Fibroblast of skin of left quadriceps (primary cell): ENCODE measurements at regions not wholly inside any gene's neighbourhood (a gene's known extent, or its start where the extent isn't known, plus 50 kb on each side); places are given as distances from the start of the nearest gene placed in this dataset.
A peak's percentile ranks its signal among the peaks of the same experiment; 100 is the strongest.

ENCODE experiments used
- DNase-seq, 2 experiments: peaks; one replicate each; pipeline ENCODE4 v3.0.0-alpha.2; 2013; ENCODE audit warnings: low read depth in 2 of 2

DNA sequence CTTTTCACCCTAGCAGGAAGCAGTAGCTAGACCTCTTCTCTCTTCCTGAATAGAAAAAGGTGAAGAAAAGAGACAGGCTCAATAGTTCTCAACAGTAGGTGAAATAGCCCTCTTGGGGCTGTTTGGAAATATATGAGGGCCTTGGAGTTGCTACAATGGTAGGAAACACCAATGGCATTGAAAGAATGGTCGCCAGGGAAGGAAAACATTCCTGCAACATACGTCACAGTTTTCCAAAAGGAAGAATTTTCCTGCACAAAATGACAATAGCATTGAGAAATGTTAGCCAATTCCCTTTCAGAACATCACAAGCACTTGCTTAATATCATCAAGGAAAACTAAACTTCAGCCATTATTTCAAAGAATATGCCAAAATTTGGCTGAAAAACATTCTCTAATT lies 484.5 kb downstream of the IGSF11 start:
- no peak for DNase-seq

DNA sequence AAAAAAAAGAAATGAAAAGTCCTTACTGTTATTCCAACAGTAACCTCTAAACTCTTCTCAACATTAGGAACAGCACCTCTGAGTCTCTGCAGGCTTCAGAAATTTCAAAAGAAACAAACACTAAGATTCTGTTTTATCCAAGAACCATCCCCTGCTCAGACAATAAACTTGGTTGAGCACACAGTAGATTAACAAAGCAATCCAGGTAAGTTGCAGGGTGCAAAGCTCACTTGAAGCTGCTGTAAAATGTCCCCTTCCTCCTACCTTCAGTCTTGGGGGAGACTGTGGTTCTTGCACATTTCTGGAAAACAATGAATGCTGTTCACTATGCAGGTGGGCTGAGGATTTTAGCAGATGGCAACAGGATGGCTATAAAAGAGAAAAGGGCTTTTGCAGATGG lies 484.1 kb downstream of the IGSF11 start:
- DNase-seq: no peak

DNA sequence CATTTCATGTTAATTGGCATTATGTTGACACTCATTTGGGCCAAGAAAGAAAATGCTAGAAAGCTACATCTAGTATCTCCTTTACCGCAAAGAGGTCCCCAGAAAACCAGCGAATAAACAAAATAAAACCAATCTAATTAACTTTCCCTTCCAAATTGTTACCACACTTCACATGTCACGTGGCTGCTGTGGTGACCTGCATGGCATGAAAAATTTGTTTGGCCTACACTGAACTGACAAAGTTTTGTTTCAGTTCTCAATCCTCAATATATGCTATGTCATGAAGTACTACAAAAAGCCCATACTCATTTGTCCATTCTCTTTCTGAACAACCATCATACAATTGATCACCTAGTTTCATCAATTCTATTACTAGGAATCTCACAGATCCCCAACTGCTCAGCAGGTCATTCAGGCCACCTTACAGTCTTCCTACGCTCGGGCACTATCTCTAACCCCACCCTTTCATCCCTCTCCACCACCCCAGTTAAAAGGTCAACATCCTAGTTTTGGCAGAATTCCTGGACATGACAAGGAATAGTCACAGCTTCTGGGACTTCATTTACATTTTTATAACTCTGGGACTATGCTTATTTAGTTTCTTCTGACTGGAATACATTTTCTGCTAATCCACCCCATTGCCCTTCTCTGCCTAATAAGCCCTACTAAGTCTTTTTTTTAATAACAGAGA lies 480.4 kb downstream of the IGSF11 start:
- DNase-seq: no peak

DNA sequence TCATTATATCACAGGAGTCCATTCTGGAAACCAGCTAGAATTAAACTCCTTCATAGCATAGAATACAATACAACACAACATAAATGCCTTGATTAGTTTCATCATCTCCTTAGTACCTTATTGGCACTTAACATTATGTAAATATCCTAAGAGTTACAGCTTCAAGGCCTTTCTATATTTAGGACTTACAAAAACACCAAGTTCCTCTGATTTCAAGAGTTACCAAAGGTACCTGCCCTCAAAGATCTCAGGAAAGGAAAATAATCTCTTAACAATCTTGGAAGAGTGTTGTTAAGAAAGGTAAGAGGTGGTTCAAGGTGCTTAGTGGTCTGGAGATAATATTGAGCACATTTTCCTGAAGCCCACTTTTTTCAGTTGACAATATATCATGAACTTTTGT lies 477.7 kb downstream of the IGSF11 start:
- DNase-seq: no peak

DNA sequence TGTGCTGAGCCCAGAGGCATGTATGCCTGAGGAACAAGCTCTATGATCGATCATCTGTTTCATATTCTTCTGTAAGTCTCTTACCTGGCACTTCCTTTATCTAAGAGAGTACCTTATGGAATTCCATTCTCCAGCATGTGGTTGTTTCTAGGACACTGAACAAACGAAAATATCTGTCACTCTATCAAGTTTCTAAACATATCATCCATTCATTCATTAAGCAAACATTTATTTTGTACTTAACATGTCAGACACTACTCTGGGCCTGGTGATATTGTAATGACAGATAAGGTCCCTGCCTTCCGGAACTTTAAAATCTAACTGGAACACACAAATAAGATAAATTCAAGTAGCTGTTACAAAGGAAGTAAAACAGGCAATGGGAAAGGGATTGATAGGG lies 477.1 kb downstream of the IGSF11 start:
- no peak for DNase-seq

DNA sequence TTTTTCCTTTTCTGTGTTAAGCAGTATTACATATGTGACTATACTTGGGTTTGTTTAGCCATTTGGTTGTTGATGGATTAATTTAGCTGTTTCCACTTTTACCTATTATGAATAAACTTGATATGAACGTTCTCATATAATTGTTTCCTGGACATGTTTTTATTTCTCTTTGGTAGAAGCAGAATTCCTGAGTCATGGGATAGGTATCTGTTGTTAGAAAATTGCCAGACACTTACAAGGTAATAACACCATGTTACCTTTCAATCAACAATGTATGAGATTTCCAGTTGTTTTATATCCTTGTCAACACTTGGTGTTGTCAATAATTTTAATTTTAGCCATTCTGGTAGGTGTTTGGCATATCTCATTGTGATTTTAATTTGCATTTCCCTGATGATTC lies 475.4 kb downstream of the IGSF11 start:
- no peak for DNase-seq

DNA sequence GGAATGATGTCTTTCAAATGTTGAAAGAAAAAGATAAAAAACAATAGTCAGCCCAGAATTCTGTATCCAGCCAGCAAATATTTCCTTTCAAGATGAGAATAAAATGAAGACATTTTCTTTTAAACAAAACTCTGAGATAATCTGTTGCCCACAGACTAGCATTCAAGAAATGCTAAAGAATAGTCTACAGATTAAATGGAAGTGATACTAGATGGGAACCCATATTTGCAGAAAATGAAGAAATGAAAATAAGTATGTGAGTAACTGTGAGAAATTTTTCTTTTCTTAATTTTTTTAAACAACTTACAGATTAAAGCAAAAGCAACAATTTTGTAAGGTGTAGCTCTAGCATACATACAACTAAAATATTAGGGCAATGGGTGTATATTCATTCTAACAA lies 469.8 kb downstream of the IGSF11 start:
- no peak for DNase-seq

DNA sequence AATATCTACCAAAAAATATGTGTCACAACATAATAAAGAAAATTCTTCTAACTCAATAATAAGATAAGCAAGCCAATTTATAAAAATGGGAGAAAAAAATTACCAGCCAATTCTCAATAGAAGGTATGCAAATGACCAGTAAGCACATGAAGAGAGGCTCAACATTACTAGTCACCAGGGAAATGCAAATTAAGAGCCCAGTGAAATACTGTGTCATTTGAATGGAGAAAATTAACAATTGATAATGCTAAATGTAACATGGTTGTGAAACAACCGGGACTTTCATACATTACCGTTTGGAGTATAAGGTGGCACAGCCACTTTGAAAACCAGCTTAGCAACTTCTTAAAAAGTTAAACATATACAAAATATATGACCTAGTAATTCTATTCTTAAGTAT lies 460.7 kb downstream of the IGSF11 start:
- DNase-seq: no peak

DNA sequence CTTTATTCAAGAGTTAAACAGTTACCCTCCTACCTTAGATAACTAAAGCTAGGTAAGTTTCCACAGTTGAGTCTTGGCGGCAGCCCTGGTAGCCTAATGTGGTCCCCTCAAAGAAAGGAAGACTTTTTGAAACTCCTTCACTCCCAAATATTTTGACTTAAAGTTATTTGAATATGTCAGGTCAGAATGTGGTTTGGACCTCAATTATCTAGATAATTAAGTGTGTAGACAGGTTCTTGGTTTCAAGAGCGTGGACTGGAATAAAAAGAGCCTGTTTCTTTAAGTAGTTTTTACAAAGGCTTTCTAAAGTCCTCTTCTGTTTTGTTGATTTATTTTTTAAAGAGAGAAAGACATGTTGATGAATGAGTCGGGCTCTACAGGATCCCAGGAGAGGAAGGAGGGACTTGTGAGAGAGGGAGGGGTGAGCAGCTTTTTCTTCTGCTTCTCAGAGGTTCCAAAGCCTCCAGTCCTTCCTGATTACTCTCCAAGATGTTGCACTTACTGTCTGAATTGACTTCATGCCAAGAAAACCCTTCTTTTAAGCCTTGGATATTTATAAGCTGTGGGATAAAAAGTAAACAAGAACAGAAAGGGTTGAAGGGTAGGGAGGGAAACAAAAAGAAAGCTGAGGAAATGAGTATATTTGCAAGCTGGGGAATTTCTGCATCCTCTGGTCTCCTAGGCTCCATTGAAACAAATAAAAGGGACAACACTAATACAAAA lies 457.4 kb downstream of the IGSF11 start:
- DNase-seq: no peak

DNA sequence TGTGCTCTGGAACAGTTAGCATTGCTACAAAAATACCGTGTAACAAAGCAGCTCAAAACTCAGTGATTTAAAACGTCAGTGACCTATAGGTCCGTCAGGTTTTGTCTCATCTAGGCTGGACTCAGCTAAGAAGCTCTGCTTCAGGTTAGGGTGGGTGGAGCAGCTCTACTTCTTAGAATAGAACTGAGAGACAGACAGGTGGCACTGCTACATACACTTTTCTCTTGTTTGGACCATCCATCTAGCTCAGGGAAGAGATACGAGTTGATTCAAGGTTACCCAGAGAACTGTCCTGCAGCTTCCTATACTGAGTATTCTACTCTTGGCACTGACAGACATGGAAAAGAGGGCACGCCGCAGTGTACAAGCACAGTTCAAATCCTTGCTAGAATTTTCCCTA lies 456.1 kb downstream of the IGSF11 start:
- no peak for DNase-seq

DNA sequence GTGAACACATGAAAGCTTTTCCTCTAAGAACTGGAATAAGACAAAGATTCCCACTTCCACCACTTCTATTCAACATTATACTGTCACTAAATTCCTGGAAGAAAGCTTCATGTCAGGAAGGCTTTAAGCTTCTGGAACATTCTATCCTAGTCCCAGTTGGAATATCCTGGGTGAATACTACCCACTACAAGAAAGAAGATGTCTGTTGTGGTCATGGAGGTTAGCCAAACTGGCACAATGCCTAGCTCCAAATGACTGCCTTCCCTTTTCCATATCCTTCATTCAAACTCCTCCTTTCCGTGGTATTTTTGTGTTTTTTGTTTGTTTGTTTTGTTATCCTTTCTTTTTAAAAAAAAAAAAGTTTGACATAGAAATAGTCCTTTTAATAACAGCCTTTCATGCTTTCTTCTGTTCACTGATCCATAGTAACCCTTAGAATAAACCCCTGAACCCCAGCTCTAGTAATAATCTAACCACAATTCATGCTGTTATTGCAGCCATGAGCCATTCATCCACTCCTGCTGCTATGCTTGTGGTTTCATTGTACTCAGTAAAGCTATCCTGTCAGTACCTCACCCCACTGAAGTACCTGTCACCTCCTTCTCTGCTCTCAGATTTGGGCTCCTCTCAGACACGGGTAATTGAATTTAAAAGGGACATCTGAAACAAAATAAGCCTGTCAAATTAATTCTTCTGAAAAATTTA lies 447.5 kb downstream of the IGSF11 start:
- no peak for DNase-seq

DNA sequence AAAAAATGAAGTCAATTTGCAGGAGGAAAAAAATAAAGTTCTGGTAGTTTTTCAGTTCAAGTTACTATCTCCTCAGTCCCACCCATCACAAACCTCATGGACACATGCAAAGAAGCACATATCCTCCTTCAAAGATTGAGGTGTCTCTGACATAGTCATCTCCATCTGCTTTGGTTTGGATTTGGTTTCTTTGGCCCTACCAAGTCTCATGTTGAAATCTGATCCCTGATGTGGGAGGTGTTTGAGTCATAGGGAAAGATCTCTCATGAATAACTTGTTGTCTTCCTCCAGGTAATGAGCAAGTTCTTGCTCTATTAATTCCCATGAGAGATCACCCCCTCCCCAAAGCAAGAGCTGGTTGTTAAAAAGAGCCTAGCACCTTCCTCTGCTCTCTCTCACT lies 446.8 kb downstream of the IGSF11 start:
- no peak for DNase-seq

DNA sequence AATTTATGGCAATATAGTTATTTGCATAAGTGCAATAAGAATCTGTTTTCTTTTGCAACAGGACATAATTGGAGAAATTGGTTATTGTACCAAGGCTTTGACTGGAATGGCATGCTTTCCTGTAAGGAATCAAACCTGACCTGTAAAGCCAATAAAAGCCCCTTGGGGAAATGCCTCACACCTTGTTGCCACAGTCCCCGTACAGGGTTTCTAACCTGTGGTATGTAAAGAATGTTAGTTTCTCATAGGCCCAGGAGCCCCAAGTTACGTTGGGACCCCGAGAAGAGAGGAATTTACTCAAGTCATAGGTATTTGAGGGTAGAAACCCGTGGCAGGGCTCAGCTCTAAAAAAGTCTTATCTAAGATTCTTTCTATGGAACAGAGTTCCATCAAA lies 441.4 kb downstream of the IGSF11 start:
- DNase-seq: no peak

DNA sequence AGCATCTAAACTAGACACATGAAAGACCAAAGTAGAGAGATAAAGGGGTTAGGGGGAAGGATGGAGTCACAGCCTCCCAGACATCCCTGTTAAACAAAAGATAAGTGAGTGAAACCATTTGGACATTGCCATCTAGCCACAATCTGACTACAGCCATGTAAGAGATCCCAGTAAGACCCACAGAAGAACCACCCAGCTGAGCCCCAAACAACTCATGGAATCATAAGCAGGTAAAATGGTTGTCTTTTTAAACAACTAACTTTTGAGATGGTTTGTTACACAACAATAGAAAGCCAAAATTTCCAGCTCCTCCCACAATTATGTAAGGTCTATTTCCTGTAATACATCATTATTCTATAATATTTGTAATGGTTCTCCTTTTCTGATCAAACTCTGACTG lies 437.5 kb downstream of the IGSF11 start:
- DNase-seq: no peak

DNA sequence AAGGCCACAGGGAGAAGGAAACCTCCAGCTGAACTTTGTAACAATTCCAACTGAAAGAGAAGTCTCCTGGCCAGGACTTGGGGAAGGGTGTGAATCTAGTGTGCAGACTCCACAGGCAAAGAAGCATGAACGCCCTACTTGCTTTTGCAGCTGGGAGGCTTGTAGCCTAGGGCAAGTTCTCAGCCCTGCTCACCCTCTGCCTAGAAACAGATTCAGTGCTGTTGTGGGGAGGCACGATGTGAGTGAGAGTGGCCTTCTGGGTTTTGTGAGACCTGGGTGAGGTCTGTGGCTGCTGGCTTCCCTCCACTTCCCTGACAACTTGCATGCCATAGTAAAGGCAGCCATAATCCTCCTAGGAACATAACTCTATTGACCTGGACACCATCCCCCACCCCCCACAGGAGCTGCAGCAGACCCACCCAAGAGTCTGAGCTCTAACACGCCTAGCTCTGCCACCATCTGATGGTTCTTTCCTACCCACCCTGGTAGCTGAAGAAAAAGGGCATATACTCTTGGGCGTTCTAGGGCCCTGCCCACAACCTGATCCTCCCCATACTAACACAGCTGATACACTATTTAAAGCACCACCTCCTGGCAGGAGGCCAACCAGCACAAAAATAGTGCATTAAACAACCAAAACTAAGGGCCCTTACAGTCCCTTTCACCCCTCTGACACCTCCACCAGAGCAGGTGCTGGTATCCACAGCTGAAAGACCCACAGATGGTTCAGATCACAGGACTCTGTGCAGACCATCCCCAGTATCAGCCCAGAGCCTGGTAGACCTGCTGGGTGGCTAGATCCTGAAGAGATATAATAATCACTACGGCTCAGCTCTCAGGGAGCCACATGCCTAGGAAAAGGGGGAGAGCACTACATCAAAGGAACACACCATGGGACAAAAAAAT lies 426.5 kb downstream of the IGSF11 start:
- no peak for DNase-seq

DNA sequence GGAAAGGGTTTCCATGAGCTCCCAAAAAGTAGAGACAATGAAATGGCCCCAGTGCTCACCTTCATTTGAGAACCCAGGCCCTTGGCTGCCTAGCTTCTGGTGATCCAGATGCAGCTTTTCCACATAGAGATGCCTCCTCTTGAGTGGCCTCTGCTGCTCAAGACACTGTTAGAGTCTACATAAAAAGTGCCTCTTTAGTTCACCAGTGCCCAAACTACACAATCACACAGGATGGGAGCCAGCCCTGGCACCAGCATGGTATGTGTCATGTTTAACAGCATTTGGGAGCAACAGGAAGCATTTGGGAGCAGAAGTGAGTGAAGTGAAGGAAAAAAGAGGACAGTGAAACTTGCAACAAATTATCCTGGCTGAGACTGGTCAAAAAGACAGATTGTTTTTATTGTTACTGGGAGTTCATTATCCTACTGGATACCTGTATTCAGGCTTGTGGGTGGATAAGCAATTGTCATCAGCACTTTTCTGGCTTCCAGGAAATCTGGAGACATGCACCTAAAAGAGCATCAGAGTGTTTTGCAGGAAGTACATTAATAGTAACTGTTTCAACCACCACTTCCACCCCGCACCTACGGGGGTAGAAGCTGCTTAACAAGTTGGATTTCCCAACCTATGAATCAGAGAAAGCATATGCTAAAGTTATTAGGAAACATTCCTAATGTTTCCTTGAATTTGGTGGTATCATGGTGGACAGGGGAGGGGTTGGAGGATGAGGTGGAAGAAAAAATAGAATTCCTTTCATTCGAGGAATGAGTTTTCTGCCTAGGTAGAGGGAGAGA lies 416.2 kb downstream of the IGSF11 start:
- DNase-seq: no peak

DNA sequence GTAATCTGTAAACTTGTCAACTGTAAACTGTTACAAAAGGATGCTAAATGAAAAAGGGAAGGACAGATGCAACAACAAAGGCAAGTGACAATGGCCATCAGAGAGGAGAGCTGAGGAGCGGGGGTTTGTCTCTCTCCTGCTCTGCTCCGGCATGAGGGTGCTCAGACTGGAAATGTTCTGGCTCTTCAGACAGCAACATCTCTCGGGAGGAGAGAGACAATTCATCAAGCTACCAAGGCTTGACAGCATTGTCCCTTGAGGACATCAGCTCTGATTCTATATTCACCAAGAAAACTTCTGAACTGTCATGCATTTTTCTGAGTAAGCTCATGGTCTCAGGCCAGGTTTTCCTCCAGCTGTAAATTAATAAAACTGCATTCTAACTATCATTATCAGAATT lies 408.2 kb downstream of the IGSF11 start:
- DNase-seq: no peak

DNA sequence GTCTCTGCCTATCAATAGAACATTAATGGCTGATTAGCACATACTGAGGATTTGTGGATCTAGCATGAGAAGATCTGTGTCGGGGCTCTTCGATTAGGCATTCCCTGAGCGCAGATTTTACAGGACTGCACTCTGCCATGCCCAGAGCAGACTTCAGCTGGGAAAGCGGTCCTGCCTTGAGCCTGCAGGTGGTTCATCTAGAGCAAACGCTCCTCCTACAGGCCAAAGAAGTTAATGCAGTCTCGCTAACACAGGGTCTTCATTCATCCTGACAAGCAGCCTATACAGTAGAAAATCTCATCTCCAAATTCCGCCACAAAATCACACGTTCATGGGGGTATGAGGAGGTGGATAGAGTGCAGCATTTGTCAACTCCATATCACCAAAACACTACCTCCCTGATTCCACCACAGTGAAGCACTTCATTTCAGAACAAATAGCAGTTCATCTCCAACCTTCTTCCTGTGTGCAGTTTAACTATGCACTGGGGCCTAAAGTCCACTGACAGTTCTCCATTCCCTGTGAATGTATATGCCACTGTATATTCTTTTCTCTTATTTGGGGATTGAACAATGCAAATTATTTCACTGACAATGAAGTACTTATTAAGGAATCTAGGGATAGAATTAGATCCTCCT lies 405.8 kb downstream of the IGSF11 start:
- peak; percentile 11 to 14 for DNase-seq

DNA sequence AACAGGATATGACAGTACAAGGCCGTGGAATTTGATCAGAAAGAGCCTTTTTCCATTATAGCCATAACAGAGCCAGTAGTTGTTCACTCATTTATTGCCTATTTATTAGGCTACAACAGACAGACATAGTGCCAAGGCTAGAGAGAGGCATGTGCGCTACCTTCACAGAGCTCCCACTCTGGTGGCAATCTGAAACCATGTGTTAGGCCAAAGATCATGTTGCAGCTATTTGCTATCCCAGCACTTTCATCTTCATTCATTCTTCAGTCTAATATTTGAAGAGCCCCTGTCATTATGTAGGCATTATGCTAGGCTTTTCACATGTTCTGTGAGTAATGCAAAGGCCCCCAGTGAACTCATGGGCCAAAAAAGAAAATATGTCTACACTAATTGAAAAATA lies 404.8 kb downstream of the IGSF11 start:
- no peak for DNase-seq

DNA sequence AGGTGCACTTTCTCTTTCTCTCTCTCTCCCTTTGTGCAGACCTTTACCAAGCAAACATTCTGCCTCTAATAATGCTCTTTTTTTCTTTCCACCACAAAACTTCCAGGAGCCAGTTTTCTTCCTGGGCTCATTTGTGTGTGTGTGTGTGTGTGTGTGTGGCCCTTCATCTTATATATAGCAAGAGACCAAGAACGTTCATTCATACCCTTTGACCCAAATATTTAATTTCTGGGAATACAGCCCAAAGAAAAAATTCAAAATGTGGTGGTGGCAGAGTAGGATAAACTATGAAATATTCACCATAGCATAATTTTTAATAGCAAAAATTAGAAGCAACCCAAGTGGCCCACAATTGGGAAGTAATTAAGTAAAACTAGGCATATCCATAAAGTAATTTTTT lies 398.9 kb downstream of the IGSF11 start:
- no peak for DNase-seq

DNA sequence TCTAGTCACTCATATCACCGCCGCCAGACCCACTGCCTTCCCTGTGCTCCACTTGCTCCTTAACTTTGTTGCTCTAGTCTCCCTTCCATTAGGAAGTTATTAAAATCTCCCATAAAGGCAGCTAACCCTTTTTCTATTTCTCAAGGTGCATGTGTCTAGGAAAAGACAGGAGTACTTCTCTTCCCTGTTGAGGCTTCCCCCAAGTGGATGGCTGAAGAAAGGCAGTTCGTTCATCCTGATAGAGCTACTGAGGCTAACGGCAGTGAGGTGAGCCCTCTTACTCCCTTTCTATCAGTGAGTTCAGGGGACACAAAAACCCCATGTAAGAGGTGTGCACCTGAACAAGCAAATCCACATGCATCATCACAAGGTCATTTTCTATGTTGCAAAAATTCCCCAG lies 397.8 kb downstream of the IGSF11 start:
- no peak for DNase-seq
